ENCODE measurements at regions not wholly inside any gene's neighbourhood (a gene's known extent, or its start where the extent isn't known, plus 50 kb on each side); places are given as distances from the start of the nearest gene placed in this dataset.

DNA sequence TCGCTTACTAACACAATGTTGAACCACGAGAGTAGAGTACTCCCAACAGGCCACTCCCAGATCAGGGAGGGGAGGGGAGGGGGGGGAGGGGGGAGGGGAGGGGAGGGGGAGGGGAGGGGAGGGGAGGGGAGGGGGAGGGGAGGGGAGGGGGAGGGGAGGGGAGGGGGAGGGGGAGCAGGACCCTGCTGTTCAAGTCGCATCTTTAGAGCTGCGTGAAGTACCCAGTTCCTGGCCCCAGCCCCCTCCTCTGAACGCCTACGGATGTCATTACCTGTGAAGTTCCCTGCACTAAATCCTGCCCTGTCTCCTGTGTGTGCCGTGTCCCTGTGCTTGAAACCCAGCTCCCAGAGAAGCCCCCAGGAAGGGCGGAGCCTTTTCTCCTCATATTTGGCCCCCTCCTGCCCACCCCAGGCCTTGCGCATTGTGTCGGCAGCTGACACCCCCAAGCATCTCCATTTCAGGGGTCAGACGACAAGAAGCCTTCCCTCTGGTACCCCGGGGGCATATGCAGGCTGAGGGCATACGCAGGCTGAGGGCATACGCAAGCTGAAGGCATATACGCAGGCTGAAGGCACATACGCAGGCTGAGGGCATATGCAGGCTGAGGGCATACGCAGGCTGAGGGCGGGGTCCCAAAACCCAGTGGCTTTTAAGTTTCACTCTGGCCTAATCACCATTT lies 330.2 kb downstream of the C16orf95 start:
- in situ Hi-C loops (cut with MboI; ENCODE audit: low sequenced_read_pairs): no loop called here

DNA sequence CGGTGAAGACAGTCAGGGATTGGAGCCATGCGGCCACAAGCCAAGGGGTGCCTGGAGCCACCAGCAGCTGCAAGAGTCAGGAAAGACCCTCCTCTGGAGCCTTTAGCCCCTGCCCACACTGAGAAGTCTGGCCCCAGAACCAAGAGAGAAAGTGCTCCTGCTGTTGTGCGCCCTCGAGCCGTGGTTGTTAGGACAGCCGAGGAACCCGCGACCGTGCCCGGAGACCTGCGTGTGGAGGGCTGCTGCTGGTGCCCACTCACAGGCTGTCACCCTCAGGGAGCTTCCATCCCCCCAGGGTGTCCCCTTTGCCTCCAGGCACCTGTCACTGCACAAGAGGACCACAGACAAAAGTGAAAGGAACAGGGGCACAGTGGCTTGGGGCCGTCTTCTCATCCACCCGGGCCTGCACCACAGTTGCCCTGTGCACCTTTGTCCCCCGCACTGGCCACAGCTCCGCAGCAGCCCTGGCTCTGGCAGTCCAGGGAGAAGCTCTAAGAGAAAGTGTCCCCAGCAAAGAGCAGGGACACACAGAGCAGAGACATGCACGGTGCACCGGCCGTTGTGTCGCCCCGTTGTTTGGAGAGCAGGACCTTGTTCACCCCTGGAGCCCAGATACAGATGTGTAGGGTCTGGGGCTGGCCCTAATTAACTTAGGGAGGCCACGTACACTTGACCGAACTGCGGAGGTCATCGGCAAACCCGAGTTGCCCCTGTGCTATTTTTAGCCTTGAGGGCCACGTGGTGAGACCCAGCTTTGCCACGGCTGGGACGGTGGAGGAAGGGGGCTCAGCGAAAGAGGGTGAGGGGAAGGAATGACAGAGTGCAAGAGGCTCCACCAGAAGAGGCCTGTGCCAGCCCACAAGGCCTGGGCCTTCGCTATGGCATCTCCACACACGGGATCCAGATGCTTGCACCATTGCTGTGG lies 329.2 kb downstream of the C16orf95 start:
- in situ Hi-C loops (cut with MboI; ENCODE audit: low sequenced_read_pairs): no loop called here

DNA sequence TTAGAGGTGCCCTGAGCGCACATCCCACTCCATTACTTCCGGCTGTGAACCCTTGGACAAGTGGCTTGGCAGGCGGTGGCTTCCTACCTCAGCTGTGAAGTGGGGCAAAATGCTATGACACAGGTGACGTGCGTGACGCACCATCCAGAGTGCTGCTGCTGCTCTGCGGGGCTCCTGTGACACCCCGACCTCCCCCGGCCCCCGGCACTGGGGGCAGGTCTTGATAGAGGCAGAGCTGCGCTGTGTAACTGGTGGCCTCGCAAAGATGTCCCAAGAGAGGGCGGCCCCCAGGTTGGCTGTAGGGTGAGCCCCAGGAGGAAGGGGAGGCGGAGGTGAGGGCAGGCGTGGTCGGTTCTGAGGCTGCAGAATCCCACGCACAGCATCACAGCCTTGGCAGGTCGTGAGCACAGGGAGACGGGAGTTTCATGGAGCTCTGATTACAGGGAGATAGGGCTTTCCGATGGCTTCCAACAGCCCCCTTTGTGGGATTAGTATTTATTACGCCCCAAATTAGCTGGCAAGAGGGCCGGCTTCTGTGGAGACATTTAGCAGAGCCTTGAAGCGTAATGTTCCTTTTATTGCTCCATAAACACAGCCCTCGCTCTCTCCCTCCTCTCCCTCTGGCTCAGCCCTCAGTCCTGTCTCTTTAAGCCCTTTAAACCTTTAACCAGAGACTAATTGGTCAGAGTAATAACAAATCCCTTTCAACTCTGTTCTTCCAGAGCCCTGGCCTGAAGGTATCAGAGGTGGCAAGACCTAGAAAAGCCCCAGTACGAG lies 328.1 kb downstream of the C16orf95 start:
- in situ Hi-C loops (cut with MboI; ENCODE audit: low sequenced_read_pairs): no loop called here

DNA sequence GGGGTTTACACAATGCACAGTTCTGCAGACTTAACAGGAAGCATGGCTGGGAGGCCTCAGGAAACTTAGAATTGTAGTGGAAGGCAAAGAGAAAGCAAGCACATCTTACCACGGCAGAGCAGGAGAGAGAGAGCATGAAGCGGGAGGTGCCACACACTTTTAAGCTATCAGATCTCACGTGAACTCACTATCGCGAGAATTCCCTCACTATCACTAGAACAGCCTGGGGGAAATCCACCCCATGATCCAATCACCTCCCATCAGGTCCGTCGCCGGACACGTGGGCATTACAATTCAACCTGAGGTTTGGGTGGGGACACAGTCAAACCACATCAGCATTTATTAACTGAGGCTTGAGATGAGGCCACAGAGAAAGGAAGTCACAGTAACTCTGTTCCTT lies 326.7 kb downstream of the C16orf95 start:
- in situ Hi-C loops (cut with MboI; ENCODE audit: low sequenced_read_pairs): no loop called here

DNA sequence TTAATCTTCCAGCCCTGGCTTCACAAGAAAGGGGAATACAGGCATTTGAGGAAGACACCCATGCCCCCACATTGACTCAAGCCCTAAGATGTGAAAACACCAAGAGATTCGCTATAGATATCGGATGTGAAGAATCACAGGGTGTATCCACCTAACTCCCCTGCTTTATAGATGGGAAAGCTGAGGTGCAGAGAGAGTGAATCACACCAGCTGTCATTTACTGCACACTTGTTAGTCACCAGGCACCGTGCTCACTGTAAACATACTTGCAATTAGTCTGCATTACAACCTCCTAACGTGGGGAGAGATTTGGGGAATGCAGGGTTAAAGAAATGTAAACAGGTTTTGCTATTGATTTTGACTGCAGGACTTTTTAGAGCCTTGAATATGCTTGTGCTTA lies 325.5 kb downstream of the C16orf95 start:
- in situ Hi-C loops (cut with MboI; ENCODE audit: low sequenced_read_pairs): no loop called here

DNA sequence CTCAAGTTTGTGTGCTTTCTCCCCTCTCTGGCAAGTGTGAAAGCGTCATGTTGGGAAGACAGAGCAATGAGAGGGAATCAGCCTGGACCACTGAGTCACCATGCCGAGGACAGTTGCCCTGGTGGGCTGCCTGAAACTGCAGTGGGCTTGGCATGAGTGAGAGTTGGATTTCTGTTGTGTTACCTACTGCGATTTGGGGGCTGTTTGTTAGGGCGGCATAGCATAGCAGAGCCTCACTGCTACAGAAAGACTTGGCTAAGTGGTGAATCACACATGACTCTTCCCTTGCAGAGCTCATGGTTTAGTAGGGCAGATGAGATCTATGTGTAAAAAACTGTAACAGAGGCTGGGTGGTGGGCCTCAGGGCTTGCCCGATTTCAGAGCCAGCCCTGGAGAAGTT lies 324.6 kb downstream of the C16orf95 start:
- in situ Hi-C loops (cut with MboI; ENCODE audit: low sequenced_read_pairs): no loop called here

DNA sequence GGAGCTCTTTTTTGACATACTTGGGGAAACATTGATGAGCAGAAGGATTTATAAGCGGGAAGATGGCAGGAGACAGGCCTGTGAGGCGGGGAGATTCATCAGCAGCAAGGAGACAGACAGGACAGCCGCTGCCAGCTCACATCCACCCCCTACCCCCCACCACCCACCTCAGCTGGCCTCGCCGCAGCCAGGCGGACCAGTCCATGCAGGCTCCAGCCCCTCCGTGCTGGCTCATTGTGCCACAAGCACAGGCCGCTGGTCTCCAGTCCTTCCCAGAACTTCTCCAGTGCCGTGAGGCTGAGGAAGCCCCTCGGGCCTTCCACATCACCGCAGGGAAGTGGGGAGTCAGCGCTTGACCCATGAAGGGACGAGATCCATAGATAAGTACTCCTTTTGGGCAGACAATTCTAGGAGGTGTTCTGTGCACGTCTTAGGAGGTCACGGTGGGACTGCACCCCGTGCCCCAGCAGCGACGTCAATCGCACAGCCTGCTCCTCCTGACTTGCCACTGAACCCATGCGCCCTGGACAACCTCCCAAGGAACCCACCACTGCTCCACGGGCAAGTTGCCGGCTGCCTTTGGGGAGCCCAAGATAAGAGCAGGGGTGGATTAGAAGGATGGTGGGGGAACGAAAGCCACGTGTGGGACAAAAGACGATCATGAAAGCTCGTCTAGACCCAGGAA lies 323.6 kb downstream of the C16orf95 start:
- in situ Hi-C loops (cut with MboI; ENCODE audit: low sequenced_read_pairs): no loop called here

DNA sequence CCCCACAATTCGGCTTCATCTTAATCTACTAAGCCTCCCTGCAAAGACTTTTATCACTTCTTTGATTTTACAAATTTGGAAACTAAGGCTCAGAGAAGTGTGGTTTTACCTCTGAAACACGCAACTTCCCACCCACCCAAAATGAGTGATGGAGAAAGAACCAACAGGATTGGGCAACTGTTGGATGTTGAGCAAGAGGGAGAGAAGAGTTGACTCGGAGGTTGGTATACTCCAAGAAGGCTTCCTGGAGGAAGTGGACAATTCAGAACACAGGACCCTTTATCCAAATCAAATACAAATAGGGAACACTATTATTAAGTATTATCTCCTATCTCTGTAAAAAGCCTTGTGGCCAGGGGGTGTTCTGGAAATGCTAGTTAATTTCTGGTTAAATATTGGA lies 323.0 kb downstream of the C16orf95 start:
- in situ Hi-C loops (cut with MboI; ENCODE audit: low sequenced_read_pairs): no loop called here

DNA sequence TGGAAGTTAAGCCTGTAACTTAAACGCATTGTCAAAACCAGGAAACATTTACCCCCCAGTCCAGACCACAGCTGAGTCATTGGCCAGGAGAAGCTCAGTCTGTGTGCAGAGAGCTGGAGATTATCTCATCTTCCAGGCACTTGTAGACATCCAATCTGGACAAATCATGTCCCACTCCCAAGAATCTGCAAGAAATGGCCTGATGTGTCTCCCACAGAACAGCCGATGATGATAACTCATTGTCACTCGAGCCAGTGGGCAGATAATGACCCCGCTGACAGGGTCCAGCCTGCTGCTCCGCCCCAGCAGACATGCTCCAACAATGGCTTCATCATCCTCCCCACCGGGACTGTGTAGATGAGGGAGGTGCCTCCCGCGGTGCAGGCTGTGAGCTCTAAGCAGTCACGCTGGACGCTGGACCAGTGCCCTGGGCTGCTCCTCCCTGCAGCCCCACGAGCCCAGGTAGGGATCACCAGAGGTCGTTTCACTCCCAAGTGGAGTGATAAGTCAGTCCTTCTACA lies 322.5 kb downstream of the C16orf95 start:
- in situ Hi-C loops (cut with MboI; ENCODE audit: low sequenced_read_pairs): no loop called here

DNA sequence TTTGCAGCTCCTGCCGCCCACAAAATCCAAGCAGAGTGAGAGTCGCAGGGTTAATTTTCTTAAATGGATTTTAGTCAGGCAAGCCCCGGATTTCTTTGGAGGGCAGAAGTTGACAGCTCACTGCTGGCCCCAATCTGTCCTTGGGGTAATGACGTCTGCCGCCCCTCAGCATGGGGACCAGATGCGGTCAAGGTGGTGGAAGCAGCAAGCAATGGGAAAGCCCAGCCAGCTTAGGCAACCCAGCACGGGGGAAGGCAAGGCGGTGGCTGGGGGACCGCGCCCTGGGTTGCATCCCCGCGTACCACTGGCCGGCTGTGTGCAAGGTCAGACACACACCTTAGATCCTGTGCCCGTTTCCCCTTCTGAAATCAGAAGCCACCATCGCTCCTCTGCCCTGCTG lies 321.7 kb downstream of the C16orf95 start:
- in situ Hi-C loops (cut with MboI; ENCODE audit: low sequenced_read_pairs): no loop called here

DNA sequence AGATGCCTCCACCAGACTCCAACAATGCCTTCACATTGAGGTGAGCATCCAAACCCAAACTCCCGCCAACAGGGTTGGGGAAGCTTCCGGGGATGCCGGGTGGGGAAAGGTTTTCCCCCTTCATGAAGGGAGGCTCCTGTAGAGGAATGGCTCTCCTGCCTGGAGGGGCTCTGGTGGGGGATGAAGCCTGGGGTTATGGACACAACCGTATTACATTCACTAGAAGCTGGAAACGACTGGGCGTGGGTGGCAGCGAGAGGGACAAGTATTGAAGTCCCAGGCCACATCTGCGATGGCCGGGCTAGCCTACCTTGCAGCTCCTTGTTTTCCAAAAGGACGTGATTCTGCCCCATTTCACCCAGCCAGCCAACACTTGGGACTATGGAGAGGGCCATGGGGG lies 321.1 kb downstream of the C16orf95 start:
- in situ Hi-C loops (cut with MboI; ENCODE audit: low sequenced_read_pairs): no loop called here

DNA sequence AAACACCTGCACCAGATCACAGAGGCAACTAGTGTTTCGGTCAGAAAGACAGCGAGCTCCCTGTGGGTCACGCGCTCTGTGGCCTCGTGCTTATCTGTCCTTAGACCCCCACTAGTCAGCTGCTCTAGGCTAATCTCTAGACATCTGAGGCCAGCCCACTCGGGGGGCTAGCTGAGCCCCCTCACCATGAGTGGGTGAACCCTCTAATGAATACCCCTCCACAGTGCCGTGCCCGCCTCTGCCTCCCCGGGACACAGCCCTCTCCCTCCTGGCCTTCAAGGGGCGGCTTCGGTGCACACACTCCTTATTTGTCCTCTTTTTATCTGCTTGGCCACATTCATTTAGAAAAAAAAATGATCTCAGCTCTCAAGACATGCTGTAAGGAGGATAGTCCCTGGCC lies 320.1 kb downstream of the C16orf95 start:
- in situ Hi-C loops (cut with MboI; ENCODE audit: low sequenced_read_pairs): no loop called here

DNA sequence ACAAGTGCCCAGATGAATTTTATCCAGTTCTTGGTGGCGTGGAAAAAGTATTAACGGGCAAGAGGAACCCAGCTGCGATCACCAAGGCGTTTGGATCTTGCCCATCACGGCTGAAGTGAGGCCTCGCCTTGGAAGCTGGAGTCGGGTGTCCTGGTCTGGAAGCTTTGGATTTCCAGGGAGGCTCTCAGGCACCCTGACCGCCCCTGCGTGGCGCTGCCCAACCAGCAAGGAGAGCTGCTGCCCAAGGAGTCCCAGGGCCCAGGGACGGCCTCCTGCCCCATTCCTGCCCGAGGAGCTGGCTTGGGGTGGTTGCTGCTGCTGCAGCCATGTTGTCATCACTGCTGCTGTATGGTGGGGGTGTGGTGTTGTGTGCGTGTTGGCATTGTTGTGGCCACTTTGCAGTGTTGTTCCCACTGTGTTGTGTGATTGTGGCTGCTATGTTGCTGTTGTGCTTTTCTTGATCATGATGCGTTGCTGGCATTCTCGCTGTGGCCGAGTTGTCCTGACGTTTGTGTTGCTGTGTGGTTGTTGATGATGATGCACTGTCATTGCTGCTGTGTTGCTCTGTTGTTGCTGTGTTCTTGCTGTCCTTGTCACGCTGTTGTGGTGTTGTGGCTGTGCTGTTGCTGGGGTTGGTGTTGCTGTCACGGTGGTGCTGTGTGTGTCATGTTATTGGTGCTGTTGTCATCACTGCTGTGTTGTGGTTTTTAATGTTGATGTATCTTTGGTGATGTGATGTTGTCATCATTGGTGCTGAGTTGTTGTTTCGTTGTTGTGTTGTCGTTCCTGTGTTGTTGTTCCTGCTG lies 318.8 kb downstream of the C16orf95 start:
- in situ Hi-C loops (cut with MboI; ENCODE audit: low sequenced_read_pairs): no loop called here

DNA sequence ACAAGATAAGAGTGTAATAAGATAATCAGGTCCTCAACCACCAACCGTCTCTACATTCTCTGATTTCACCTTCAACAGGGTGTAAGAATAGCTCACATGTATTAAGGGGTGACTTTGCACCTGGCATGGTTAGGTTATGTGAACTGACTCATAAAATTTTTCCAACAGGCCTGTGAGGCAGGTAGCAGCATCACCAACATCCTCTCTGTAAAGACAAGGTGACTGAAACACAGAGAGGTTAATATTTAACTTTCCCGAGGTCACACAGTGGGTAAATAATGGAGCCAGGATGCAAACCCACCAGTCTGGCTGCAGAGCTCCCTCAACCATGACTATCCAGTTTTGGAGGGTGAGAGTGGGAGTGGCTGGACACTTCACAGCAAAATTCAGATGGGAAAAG lies 317.2 kb downstream of the C16orf95 start:
- in situ Hi-C loops (cut with MboI; ENCODE audit: low sequenced_read_pairs): no loop called here

DNA sequence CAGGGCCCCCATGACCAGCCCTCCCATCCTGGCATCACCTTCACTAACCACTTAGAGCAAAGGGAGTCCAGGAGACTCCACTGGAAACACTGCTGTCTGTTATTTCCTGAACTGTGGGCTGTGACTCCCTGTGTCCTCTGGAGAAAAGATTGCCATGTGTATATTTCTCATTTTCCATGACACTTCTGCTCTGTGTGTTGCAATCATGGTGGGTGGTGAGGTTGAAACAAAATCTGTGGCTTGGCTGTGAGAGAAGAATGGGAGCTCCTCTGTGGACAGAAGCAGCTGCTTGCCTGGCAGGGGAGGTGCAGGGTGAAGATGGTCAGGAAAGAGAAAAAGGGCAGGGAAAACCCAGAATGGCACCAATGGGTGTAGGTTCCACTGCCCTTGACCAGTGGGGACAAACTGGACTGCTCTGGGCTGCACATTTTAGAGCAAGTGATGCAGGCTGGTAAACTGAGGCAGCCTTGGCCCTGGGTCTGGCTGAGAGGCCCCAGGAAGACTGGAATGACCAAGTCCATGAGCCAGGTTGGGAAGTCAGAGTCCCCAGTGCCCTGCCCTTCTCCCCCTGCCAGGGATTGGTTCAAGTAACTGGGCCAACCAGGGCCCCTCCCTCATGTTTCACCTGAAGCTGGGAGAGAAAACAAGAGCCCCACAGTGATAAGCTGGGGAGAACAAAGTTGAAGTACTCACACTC lies 314.3 kb downstream of the C16orf95 start:
- in situ Hi-C loops (cut with MboI; ENCODE audit: low sequenced_read_pairs): no loop called here

DNA sequence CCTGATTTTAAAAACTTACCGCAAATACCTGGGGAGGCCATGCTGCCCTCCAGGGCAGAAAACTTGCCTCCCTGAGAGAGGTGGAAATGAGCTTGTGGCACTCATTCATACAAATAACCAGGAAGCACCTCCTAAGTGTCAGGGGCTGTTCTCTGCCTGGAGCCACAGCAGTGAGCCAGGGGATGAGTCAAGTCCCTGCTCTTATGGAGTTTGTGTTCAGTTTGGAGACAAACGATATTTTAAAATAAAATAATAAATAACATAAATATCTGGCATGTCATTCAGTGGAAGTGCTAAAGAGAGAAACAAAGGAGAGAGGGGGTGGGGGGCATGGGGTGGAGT lies 313.8 kb downstream of the C16orf95 start:
- in situ Hi-C loops (cut with MboI; ENCODE audit: low sequenced_read_pairs): no loop called here

DNA sequence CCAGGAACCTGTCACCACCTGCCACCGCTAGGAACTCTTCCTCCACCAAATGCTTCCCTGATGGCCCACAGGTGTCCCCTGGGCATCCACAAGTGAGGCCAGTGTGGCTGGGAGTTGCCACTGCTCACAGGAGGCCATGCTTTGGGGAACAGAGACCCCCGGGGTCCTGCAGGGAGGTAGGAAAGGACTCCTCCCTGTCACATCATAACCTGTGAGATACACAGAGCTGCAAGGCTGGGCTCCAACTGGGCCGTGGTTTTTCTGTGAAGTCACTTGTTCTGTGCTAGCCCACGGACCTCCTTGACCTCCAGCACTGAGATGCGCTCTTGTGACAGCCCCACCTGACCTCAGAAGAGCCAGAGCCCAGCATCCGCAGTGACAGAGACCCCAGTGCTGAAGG lies 311.2 kb downstream of the C16orf95 start:
- in situ Hi-C loops (cut with MboI; ENCODE audit: low sequenced_read_pairs): no loop called here

DNA sequence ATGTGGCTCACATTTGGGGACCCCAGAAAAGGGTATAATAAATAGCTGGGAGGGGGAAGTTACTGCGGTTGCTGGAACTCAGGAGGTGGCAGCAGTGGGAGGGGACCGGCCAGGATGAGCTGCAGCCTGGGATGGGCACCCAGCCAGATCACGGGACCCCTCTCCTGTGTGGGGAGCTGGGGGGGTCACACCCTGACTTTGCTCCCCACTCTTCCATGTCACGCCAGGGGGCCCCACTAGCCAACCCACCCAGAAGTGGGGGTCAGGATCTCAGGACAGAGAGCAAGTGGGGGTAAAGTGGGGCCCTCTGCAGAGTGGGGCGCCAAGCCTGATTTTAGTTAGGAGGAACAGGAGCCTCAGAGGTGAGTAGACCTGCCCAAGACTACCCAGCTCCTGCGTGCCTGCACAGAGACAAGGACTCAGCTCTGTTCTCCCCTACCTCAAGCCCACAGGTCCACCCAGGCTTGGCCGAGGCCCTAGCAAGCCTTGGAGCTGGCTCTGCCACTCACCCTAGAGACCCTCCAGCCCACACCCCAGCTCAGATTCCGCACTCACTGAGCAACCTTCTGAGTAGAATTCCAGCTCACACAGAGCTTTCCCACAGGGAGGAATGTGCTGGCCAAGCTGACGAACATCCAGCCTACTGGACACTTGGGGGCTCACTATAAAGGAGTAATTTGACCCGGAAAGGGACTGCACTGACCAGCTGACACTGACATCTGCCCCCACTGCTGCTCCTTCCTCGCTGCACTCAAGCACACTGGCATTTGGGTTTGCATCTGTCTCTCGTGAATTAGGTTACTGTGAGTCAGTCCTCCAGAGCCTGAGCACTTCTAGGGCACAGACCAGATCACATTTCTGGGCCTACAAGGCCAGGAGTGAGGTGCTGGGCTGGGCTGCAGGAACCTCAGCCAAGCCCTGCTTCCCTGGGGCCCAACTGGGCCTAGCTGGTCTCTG lies 310.1 kb downstream of the C16orf95 start:
- in situ Hi-C loops (cut with MboI; ENCODE audit: low sequenced_read_pairs): no loop called here
